Activated CD4-positive, alpha-beta memory T cell treated with anti-CD3 and anti-CD28 coated beads for 36 hours (primary cell): ENCODE measurements at regions not wholly inside any gene's neighbourhood (a gene's known extent, or its start where the extent isn't known, plus 50 kb on each side); places are given as distances from the start of the nearest gene placed in this dataset.
"Not testable (repeated sequence)": the region's sequence is repeated elsewhere in the genome, so short reads cannot be mapped to it uniquely, and the experiment has no call there.

ENCODE experiments used
- CTCF ChIA-PET: fragments of 350-600 bp; sonication (Branson Sonifier 250); formaldehyde crosslinking; loops from one replicate; lab custom pipeline; 2021; ENCODE audit warnings: antibody characterized with exemption, inconsistent platforms; lab: Charles Lee
- POLR2A ChIA-PET: fragments of 350-600 bp; sonication (Branson Sonifier 250); formaldehyde crosslinking; loops from one replicate; lab custom pipeline; 2021; ENCODE audit warnings: antibody characterized with exemption; lab: Charles Lee
- DNase-seq: peaks from one replicate; pipeline ENCODE4 v3.0.0-alpha.2; 2020
- H3K27ac Mint-ChIP-seq: one replicate; pipeline ENCODE4 v1.8.0; 2021; ENCODE audit warnings: mixed read lengths
- H3K27me3 Mint-ChIP-seq: one replicate; pipeline ENCODE4 v1.8.0; 2021; ENCODE audit warnings: mixed read lengths
- H3K36me3 Mint-ChIP-seq: one replicate; pipeline ENCODE4 v1.8.0; 2021; ENCODE audit warnings: mixed read lengths
- H3K4me1 Mint-ChIP-seq: one replicate; pipeline ENCODE4 v1.8.0; 2021; ENCODE audit warnings: low read depth, mixed read lengths
- H3K4me3 Mint-ChIP-seq: one replicate; pipeline ENCODE4 v1.8.0; 2021; ENCODE audit warnings: mild to moderate bottlenecking, mixed read lengths
- H3K9me3 Mint-ChIP-seq: one replicate; pipeline ENCODE4 v1.8.0; 2021; ENCODE audit warnings: mixed read lengths
- intact Hi-C: fragments of 100-400 bp; cut with micrococcal nuclease; formaldehyde crosslinking; loops from one replicate; pipeline ENCODE4 v1.15.1; 2023

DNA sequence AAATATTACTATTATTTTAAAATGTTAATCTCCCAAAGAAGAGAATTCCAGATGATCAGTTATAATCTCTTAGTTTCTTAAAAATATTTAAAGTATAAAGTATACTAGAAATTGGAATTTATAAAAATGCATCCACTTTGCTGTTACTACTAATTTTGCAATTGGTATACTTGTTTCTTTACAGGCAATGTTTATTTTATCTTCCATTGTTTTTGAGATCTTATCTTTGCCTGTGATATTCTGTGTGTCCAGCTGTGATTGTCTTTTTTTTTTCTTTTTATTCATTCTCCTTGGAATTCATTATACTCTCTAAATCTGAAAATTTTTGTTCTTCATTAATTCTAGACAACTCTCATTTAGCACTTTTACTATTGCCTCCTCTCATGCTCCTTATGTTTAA, 652.6 kb downstream of the TNS3 start:
- ChIA-PET CTCF (no interaction called here), POLR2A (no interaction called here)
- H3K27me3 Mint-ChIP-seq, result no peaks in the 10 kb centered on the region
- DNase-seq, result no peak
- H3K9me3 Mint-ChIP-seq, result peaks cover 10% of the 10 kb centered on the region
- no peaks in the 10 kb centered on the region for H3K36me3 Mint-ChIP-seq
- no peak overlapping the region for H3K4me3 Mint-ChIP-seq
- intact Hi-C loops, result no loop called here
- no peak overlapping the region for H3K27ac Mint-ChIP-seq
- H3K4me1 Mint-ChIP-seq, result no peaks in the 10 kb centered on the region

GRCh38 chr7:46928719-46929118, 653.2 kb downstream of the TNS3 start:
- H3K27ac Mint-ChIP-seq, result no peak overlapping the region
- DNase-seq, result no peak
- H3K9me3 Mint-ChIP-seq, result peaks cover 10% of the 10 kb centered on the region

DNA sequence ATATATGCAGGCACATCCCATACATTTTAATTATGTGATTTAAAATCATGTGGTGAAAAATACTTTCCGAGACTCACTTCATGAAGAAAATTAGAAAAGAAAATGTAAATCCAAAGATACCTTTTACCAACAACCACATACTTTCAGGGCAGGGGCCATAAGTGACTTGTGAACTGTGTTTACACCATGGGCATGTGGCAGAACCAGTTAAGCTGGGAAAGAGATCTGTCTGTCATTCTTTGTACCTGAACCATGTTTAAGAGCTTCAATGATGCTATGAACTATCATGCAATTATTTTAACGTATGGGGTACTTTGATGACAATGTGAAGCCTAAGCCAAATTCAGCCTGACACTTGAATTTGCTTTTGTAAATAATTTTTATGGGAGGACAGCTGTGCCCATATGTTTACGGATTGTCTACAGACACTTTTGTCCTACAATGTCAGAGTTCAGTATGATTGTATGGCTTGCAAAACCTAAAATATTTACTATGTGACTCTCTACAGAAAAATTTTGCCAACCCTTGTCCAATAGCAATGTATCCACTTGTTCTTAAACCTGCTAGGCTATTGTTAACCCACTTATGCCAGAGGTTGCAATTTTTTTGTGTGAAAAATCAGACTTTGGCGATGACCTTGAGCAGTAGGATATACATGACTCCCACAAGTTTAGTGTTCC, 654.6 kb downstream of the TNS3 start:
- intact Hi-C loops, result no loop called here
- Mint-ChIP-seq H3K4me3 (no peak overlapping the region), H3K9me3 (peaks cover 10% of the 10 kb centered on the region), H3K36me3 (no peaks in the 10 kb centered on the region), H3K27me3 (no peaks in the 10 kb centered on the region), H3K27ac (no peak overlapping the region), H3K4me1 (no peaks in the 10 kb centered on the region)
- ChIA-PET CTCF (no interaction called here), POLR2A (no interaction called here)
- DNase-seq, result no peak

More at GRCh38 chr7:46928719-46929118, 653.2 kb downstream of the TNS3 start:
- no peaks in the 10 kb centered on the region for H3K27me3 Mint-ChIP-seq
- H3K36me3 Mint-ChIP-seq, result no peaks in the 10 kb centered on the region
- POLR2A ChIA-PET, result no interaction called here
- intact Hi-C loops, result no loop called here
- H3K4me3 Mint-ChIP-seq, result no peak overlapping the region
- CTCF ChIA-PET, result no interaction called here
- no peaks in the 10 kb centered on the region for H3K4me1 Mint-ChIP-seq

- CTCF ChIA-PET, result no interaction called here
- Mint-ChIP-seq H3K27me3 (no peaks in the 10 kb centered on the region), H3K9me3 (no peaks in the 10 kb centered on the region), H3K4me1 (no peaks in the 10 kb centered on the region), H3K4me3 (no peak overlapping the region), H3K27ac (no peak overlapping the region), H3K36me3 (no peaks in the 10 kb centered on the region)
- POLR2A ChIA-PET, result no interaction called here
- no peak for DNase-seq
- intact Hi-C loops, result no loop called here
Observed at GRCh38 chr7:46916581-46916980, 665.3 kb downstream of the TNS3 start.

DNA sequence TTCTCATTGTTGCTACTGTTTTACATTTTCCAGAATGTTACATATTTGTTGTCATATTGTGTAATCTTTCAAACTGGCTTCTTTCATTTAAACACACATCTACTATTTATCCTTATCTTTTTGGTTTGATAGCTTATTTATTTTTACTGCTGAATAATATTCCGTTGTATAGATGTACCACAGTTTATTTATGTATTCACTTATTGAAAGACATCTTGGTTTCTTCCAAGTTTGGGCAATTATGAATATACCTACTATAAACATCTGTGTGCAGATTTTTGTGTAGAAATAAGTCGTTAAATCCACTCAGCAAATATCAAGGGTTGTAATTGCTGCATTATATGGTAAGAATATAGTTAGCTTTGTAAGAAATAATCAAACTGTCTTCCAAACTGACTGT, 669.2 kb downstream of the TNS3 start:
- CTCF ChIA-PET, result no interaction called here
- H3K27ac Mint-ChIP-seq, result no peak overlapping the region
- intact Hi-C loops, result no loop called here
- H3K9me3 Mint-ChIP-seq, result peaks cover 11% of the 10 kb centered on the region
- no peaks in the 10 kb centered on the region for H3K36me3 Mint-ChIP-seq
- no peak overlapping the region for H3K4me3 Mint-ChIP-seq
- DNase-seq, result no peak
- no peaks in the 10 kb centered on the region for H3K4me1 Mint-ChIP-seq
- POLR2A ChIA-PET, result no interaction called here
- H3K27me3 Mint-ChIP-seq, result no peaks in the 10 kb centered on the region

- ChIA-PET POLR2A (no interaction called here), CTCF (no interaction called here)
- DNase-seq, result no peak
- H3K4me3 Mint-ChIP-seq, result no peak overlapping the region
- intact Hi-C loops, result no loop called here
- H3K9me3 Mint-ChIP-seq, result peaks cover 11% of the 10 kb centered on the region
- H3K4me1 Mint-ChIP-seq, result no peaks in the 10 kb centered on the region
- no peaks in the 10 kb centered on the region for H3K27me3 Mint-ChIP-seq
- H3K36me3 Mint-ChIP-seq, result no peaks in the 10 kb centered on the region
- H3K27ac Mint-ChIP-seq, result no peak overlapping the region
Observed at GRCh38 chr7:46909601-46910051, 672.3 kb downstream of the TNS3 start.

- CTCF ChIA-PET, result no interaction called here
- intact Hi-C loops, result no loop called here
- Mint-ChIP-seq H3K27ac (no peak overlapping the region), H3K36me3 (no peaks in the 10 kb centered on the region), H3K4me3 (no peak overlapping the region), H3K9me3 (peaks cover 11% of the 10 kb centered on the region), H3K27me3 (no peaks in the 10 kb centered on the region), H3K4me1 (no peaks in the 10 kb centered on the region)
- no peak for DNase-seq
- POLR2A ChIA-PET, result no interaction called here
Observed at GRCh38 chr7:46908770-46909169, 673.1 kb downstream of the TNS3 start.

- H3K9me3 Mint-ChIP-seq, H3K4me3 Mint-ChIP-seq, H3K4me1 Mint-ChIP-seq, POLR2A ChIA-PET, DNase-seq, intact Hi-C loops, H3K27ac Mint-ChIP-seq, CTCF ChIA-PET, H3K27me3 Mint-ChIP-seq, H3K36me3 Mint-ChIP-seq: not testable (repeated sequence)
Observed at GRCh38 chr7:46904523-46904922, 677.4 kb downstream of the TNS3 start.

- peaks cover 1% of the 10 kb centered on the region for H3K27me3 Mint-ChIP-seq
- intact Hi-C loops, result no loop called here
- no peaks in the 10 kb centered on the region for H3K4me1 Mint-ChIP-seq
- H3K9me3 Mint-ChIP-seq, result peaks cover 3% of the 10 kb centered on the region
- H3K27ac Mint-ChIP-seq, result no peak overlapping the region
- no peak overlapping the region for H3K4me3 Mint-ChIP-seq
- POLR2A ChIA-PET, result no interaction called here
- CTCF ChIA-PET, result no interaction called here
- H3K36me3 Mint-ChIP-seq, result no peaks in the 10 kb centered on the region
- DNase-seq, result no peak
Observed at GRCh38 chr7:46902463-46902862, 679.4 kb downstream of the TNS3 start.

- intact Hi-C loops, result no loop called here
- Mint-ChIP-seq H3K27ac (no peak overlapping the region), H3K4me3 (no peak overlapping the region), H3K27me3 (peaks cover 1% of the 10 kb centered on the region), H3K4me1 (no peaks in the 10 kb centered on the region), H3K36me3 (no peaks in the 10 kb centered on the region), H3K9me3 (peaks cover 3% of the 10 kb centered on the region)
- ChIA-PET CTCF (no interaction called here), POLR2A (no interaction called here)
- DNase-seq, result no peak
Observed at GRCh38 chr7:46900312-46901263, 681.3 kb downstream of the TNS3 start.

DNA sequence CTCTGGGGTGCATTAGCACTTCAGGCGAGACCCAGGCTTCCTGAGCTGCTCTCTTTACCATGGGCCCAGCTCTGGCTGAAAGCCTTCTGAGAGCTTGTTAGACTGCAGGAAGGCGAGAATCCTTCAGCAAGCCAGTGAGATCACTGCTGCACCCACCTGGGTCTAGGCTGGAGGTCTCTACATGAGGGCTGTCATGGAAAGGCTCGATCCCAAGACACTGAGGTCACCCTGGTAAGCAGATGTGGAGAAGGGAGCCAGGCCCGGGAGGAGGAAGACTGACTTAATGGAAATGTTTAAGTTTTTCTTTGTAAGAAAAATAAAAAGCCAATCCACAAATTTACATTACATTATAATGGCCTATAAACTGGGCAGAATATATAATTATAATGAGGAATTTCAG, 684.5 kb downstream of the TNS3 start:
- Mint-ChIP-seq H3K4me1 (no peaks in the 10 kb centered on the region), H3K27me3 (peaks cover 1% of the 10 kb centered on the region), H3K27ac (no peak overlapping the region), H3K4me3 (no peak overlapping the region), H3K36me3 (no peaks in the 10 kb centered on the region), H3K9me3 (peaks cover 9% of the 10 kb centered on the region)
- no peak for DNase-seq
- intact Hi-C loops, result no loop called here
- ChIA-PET CTCF (no interaction called here), POLR2A (no interaction called here)

DNA sequence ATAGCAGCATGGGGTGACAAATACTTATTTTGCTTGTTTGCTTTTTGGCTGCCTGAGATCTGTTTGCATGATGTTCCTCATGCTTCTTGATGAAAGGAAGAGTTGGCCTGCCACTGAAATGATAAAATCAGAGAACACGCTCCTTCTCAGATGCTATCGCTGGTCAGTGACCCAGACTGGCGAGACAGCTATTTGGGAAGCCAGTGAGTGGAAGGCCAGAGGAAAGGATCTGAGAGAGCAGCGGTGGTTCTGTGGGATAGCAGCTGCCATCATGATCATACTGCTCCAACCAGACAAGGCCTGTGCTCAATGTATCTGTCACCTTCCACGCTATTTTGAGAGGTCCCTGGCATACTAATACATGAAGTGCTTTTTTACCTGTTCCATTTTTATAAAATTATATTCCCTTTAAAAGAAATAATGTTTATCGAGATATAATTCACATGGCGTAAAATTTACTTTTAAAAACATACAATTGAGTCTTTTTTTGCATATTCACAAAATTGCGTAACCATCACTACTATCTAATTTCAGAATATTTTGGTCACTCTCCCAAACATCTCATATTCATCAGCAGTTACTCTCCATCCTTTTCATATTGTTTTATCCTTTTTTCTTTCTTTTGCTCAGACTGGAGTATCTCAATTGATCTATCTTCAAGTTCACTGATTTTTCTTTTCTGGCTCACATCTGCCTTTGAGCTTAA, 695.1 kb downstream of the TNS3 start:
- intact Hi-C loops, result no loop called here
- CTCF ChIA-PET, result no interaction called here
- POLR2A ChIA-PET, result no interaction called here
- H3K4me1 Mint-ChIP-seq, result no peaks in the 10 kb centered on the region
- H3K4me3 Mint-ChIP-seq, result no peak overlapping the region
- DNase-seq, result no peak
- H3K27me3 Mint-ChIP-seq, result no peaks in the 10 kb centered on the region
- H3K9me3 Mint-ChIP-seq, result peaks cover 16% of the 10 kb centered on the region
- no peaks in the 10 kb centered on the region for H3K36me3 Mint-ChIP-seq
- no peak overlapping the region for H3K27ac Mint-ChIP-seq
